GM21367 (cell line): ENCODE measurements at regions not wholly inside any gene's neighbourhood (a gene's known extent, or its start where the extent isn't known, plus 50 kb on each side); places are given as distances from the start of the nearest gene placed in this dataset.
A peak's percentile ranks its signal among the peaks of the same experiment; 100 is the strongest.

Source experiments
- ATAC-seq: cut with Tn5 transposase; IDR thresholded peaks from one replicate; pipeline ENCODE4 v1.9.1; 2021; ENCODE audit not compliant: unreplicated experiment

- ATAC-seq, result no peak
Measured at GRCh38 chr14:58780185-58780584, 142.4 kb downstream of the DACT1 start.

- ATAC-seq, result no peak
Measured at GRCh38 chr14:58780605-58781004, 142.8 kb downstream of the DACT1 start.

GRCh38 chr14:58782011-58782410 lies 144.2 kb downstream of the DACT1 start:
- ATAC-seq, result no peak

GRCh38 chr14:58783792-58784511 lies 146.2 kb downstream of the DACT1 start:
- no peak for ATAC-seq

GRCh38 chr14:58784931-58785330 lies 147.2 kb downstream of the DACT1 start:
- no peak for ATAC-seq

- ATAC-seq, result no peak
Measured at GRCh38 chr14:58785701-58786100, 147.9 kb downstream of the DACT1 start.

GRCh38 chr14:58787592-58787991 lies 149.8 kb downstream of the DACT1 start:
- ATAC-seq, result no peak

- ATAC-seq, result no peak
Measured at GRCh38 chr14:58788655-58789503, 151.1 kb downstream of the DACT1 start.

- no peak for ATAC-seq
Measured at GRCh38 chr14:58789736-58790135, 152.0 kb downstream of the DACT1 start.

GRCh38 chr14:58792416-58792815 lies 154.7 kb downstream of the DACT1 start:
- ATAC-seq, result no peak

GRCh38 chr14:58793131-58793740 lies 155.5 kb downstream of the DACT1 start:
- ATAC-seq, result no peak

GRCh38 chr14:58794993-58795762 lies 157.4 kb downstream of the DACT1 start:
- no peak for ATAC-seq

GRCh38 chr14:58796242-58797009 lies 158.7 kb downstream of the DACT1 start:
- no peak for ATAC-seq

- ATAC-seq, result peak; percentile 77
Measured at GRCh38 chr14:58797010-58797429, 159.3 kb downstream of the DACT1 start.

GRCh38 chr14:58798173-58798572 lies 160.4 kb downstream of the DACT1 start:
- no peak for ATAC-seq

GRCh38 chr14:58801086-58801485 lies 163.3 kb downstream of the DACT1 start:
- no peak for ATAC-seq

GRCh38 chr14:58805057-58805456 lies 167.3 kb downstream of the DACT1 start:
- ATAC-seq, result no peak

GRCh38 chr14:58805605-58806409 lies 168.0 kb downstream of the DACT1 start:
- ATAC-seq, result no peak

- no peak for ATAC-seq
Measured at GRCh38 chr14:58807191-58807590, 169.4 kb downstream of the DACT1 start.
